WTC11 (cell line): ENCODE measurements at regions not wholly inside any gene's neighbourhood (a gene's known extent, or its start where the extent isn't known, plus 50 kb on each side); places are given as distances from the start of the nearest gene placed in this dataset.

Experiments used
- ATAC-seq: fragments of 200-7000 bp; cut with Tn5 transposase; 2 replicates; pipeline ENCODE4 v1.10.0; 2021; ENCODE audit warnings: mild to moderate bottlenecking, moderate library complexity
- CTCF ChIA-PET: fragments of 300-600 bp; sonication (Branson Sonifier 250); formaldehyde crosslinking; loops from one replicate; lab custom pipeline; 2021; ENCODE audit warnings: antibody characterized with exemption; lab: Charles Lee
- POLR2A ChIA-PET: fragments of 350-600 bp; sonication (Branson Sonifier 250); formaldehyde crosslinking; loops from one replicate; lab custom pipeline; 2021; ENCODE audit warnings: antibody characterized with exemption; lab: Charles Lee
- DNase-seq: peaks from one replicate; pipeline ENCODE4 v3.0.0; 2021; ENCODE audit warnings: low spot score
- H3K27ac Mint-ChIP-seq: 2 replicates; pipeline ENCODE4 v1.8.0; 2021; ENCODE audit warnings: mixed read lengths
- H3K27me3 Mint-ChIP-seq: 2 replicates; pipeline ENCODE4 v1.8.0; 2021; ENCODE audit warnings: low read depth, mild to moderate bottlenecking, moderate library complexity, mixed read lengths
- H3K36me3 Mint-ChIP-seq: 2 replicates; pipeline ENCODE4 v1.8.0; 2021; ENCODE audit warnings: mixed read lengths
- H3K4me1 Mint-ChIP-seq: 2 replicates; pipeline ENCODE4 v1.8.0; 2022; ENCODE audit warnings: mixed read lengths
- H3K4me3 Mint-ChIP-seq: 2 replicates; pipeline ENCODE4 v1.8.0; 2021; ENCODE audit warnings: mild to moderate bottlenecking, moderate library complexity, mixed read lengths
- H3K9me3 Mint-ChIP-seq: 2 replicates; pipeline ENCODE4 v1.8.0; 2021; ENCODE audit warnings: mixed read lengths
- CBFB ChIP-seq: sonication (generic); formaldehyde crosslinking; IDR thresholded peaks from 2 replicates; pipeline ENCODE4 v1.8.1; 2022; ENCODE audit warnings: mild to moderate bottlenecking, low read depth, missing genetic modification reagents
- CREB1 ChIP-seq: sonication (generic); formaldehyde crosslinking; IDR thresholded peaks from 2 replicates; pipeline ENCODE4 v1.8.0; 2023; ENCODE audit warnings: mild to moderate bottlenecking, missing genetic modification reagents
- CREM ChIP-seq: sonication (generic); formaldehyde crosslinking; IDR thresholded peaks from 2 replicates; pipeline ENCODE4 v1.8.1; 2022; ENCODE audit warnings: mild to moderate bottlenecking, missing genetic modification reagents, moderate library complexity
- ETV6 ChIP-seq: sonication (generic); formaldehyde crosslinking; IDR thresholded peaks from 2 replicates; pipeline ENCODE4 v1.8.1; 2022; ENCODE audit warnings: mild to moderate bottlenecking, missing genetic modification reagents
- FOXK1 ChIP-seq: sonication (generic); formaldehyde crosslinking; IDR thresholded peaks from 2 replicates; pipeline ENCODE4 v1.8.0; 2022; ENCODE audit warnings: mild to moderate bottlenecking, moderate library complexity, missing genetic modification reagents
- NFATC4 ChIP-seq: fragments of 250-450 bp; sonication (Bioruptor Pico); IDR thresholded peaks from 2 replicates; pipeline ENCODE4 v1.9.0; 2021; ENCODE audit warnings: mild to moderate bottlenecking
- NR1H2 ChIP-seq: sonication (generic); formaldehyde crosslinking; IDR thresholded peaks from 2 replicates; pipeline ENCODE4 v1.9.0; 2021; ENCODE audit warnings: mild to moderate bottlenecking, moderate library complexity, missing genetic modification reagents
- NR2C2 ChIP-seq: sonication (generic); formaldehyde crosslinking; IDR thresholded peaks from 2 replicates; pipeline ENCODE4 v1.8.0; 2022; ENCODE audit warnings: mild to moderate bottlenecking, missing genetic modification reagents
- RELA ChIP-seq: sonication (generic); formaldehyde crosslinking; IDR thresholded peaks from 2 replicates; pipeline ENCODE4 v1.8.1; 2022; ENCODE audit warnings: missing genetic modification reagents, mild to moderate bottlenecking, borderline replicate concordance
- SMAD3 ChIP-seq: sonication (generic); formaldehyde crosslinking; IDR thresholded peaks from 2 replicates; pipeline ENCODE4 v1.8.0; 2022; ENCODE audit warnings: missing genetic modification reagents, mild to moderate bottlenecking, borderline replicate concordance
- TEAD1 ChIP-seq: sonication (generic); formaldehyde crosslinking; IDR thresholded peaks from 2 replicates; pipeline ENCODE4 v1.8.0; 2022; ENCODE audit warnings: mild to moderate bottlenecking, missing genetic modification reagents
- TP53 ChIP-seq: sonication (generic); formaldehyde crosslinking; IDR thresholded peaks from 2 replicates; pipeline ENCODE4 v1.8.1; 2023; ENCODE audit warnings: mild to moderate bottlenecking, missing genetic modification reagents
- ZBTB21 ChIP-seq: sonication (generic); formaldehyde crosslinking; IDR thresholded peaks from 2 replicates; pipeline ENCODE4 v1.8.1; 2023; ENCODE audit warnings: mild to moderate bottlenecking, missing genetic modification reagents, borderline replicate concordance
- ZNF396 ChIP-seq: fragments of 250-450 bp; sonication (Bioruptor Pico); IDR thresholded peaks from 2 replicates; pipeline ENCODE4 v1.8.0; 2021; ENCODE audit warnings: mild to moderate bottlenecking, moderate library complexity, borderline replicate concordance
- TF ChIP-seq, protein P1 (sequence below): fragments of 250-450 bp; sonication (Bioruptor Pico); IDR thresholded peaks from 2 replicates; pipeline ENCODE4 v1.9.0; 2021; ENCODE audit warnings: moderate library complexity, mild to moderate bottlenecking, inconsistent platforms, borderline replicate concordance
- TF ChIP-seq, protein P2 (sequence below): sonication (generic); formaldehyde crosslinking; conservative IDR thresholded peaks from 2 replicates; pipeline ENCODE4 v1.8.1; 2022; ENCODE audit warnings: mild to moderate bottlenecking, missing genetic modification reagents
- TF ChIP-seq, protein P3 (sequence below): sonication (generic); formaldehyde crosslinking; IDR thresholded peaks from 2 replicates; pipeline ENCODE4 v1.8.1; 2022; ENCODE audit warnings: low read depth, missing genetic modification reagents, borderline replicate concordance
- TF ChIP-seq, protein P4 (sequence below): sonication (generic); formaldehyde crosslinking; IDR thresholded peaks from 2 replicates; pipeline ENCODE4 v1.8.0; 2023; ENCODE audit warnings: mild to moderate bottlenecking, missing genetic modification reagents
- TF ChIP-seq, protein P5 (sequence below): sonication (generic); formaldehyde crosslinking; IDR thresholded peaks from 2 replicates; pipeline ENCODE4 v1.8.1; 2023; ENCODE audit warnings: mild to moderate bottlenecking, missing genetic modification reagents, moderate library complexity
- TF ChIP-seq, protein P6 (sequence below): sonication (generic); formaldehyde crosslinking; IDR thresholded peaks from 2 replicates; pipeline ENCODE4 v1.8.0; 2022; ENCODE audit warnings: mild to moderate bottlenecking, missing genetic modification reagents
- TF ChIP-seq, protein P7 (sequence below): sonication (generic); formaldehyde crosslinking; IDR thresholded peaks from 2 replicates; pipeline ENCODE4 v1.8.1; 2023; ENCODE audit warnings: mild to moderate bottlenecking, missing genetic modification reagents, borderline replicate concordance

DNA sequence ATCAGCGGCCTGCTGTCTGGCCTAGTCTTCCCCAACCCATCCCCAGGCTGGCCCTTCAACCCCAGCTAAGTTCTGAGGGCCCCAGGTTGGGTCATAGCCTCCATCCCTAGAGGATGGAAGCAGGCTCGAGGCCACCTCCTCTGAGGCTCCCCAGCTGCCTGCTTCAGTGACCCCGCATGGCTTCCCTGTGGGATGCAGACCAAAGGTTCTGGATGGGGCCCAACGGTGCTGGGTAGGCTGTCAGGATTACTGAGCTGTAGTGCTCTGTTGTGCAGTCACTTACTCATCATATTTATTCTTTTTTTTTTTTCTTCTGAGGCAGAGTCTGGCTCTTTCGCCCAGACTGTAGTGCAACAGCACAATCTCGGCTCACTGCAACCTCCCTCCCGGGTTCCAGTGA, 92.0 kb downstream of the IRF2BPL start:
- Mint-ChIP-seq H3K4me3 (no peak overlapping the region), H3K9me3 (no peaks in the 10 kb centered on the region), H3K27me3 (no peaks in the 10 kb centered on the region), H3K4me1 (peaks cover 58% of the 10 kb centered on the region), H3K27ac (no peak overlapping the region), H3K36me3 (no peaks in the 10 kb centered on the region)
- ChIA-PET POLR2A (interaction anchor here (0.9 to 1.7 kb wide), 2 partner anchors 11 to 21 kb away, joined by 5 to 6 read pairs; no protein-coding TSS in a partner anchor), CTCF (interaction anchor here (0.8 to 2.7 kb wide), 5 partner anchors 12 to 89 kb away, joined by 4 to 27 read pairs (median 8); no protein-coding TSS in a partner anchor)
- TF ChIP-seq CBFB (CRISPR knock-in tag) (no peak), NR2C2 (CRISPR knock-in tag) (no peak), NR1H2 (CRISPR knock-in tag) (no peak), ZBTB21 (CRISPR knock-in tag) (no peak), RELA (CRISPR knock-in tag) (no peak), SMAD3 (CRISPR knock-in tag) (no peak), ETV6 (CRISPR knock-in tag) (no peak), TP53 (CRISPR knock-in tag) (no peak)
- TF ChIP-seq, protein P1, sequence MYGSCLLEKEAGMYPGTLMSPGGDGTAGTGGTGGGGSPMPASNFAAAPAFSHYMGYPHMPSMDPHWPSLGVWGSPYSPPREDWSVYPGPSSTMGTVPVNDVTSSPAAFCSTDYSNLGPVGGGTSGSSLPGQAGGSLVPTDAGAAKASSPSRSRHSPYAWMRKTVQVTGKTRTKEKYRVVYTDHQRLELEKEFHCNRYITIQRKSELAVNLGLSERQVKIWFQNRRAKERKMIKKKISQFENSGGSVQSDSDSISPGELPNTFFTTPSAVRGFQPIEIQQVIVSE (CRISPR knock-in tag), result no peak
- TF ChIP-seq, protein P2, sequence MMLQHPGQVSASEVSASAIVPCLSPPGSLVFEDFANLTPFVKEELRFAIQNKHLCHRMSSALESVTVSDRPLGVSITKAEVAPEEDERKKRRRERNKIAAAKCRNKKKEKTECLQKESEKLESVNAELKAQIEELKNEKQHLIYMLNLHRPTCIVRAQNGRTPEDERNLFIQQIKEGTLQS (CRISPR knock-in tag), result no peak
- TF ChIP-seq, protein P3, sequence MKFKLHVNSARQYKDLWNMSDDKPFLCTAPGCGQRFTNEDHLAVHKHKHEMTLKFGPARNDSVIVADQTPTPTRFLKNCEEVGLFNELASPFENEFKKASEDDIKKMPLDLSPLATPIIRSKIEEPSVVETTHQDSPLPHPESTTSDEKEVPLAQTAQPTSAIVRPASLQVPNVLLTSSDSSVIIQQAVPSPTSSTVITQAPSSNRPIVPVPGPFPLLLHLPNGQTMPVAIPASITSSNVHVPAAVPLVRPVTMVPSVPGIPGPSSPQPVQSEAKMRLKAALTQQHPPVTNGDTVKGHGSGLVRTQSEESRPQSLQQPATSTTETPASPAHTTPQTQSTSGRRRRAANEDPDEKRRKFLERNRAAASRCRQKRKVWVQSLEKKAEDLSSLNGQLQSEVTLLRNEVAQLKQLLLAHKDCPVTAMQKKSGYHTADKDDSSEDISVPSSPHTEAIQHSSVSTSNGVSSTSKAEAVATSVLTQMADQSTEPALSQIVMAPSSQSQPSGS (CRISPR knock-in tag), result no peak
- TF ChIP-seq, protein P4, sequence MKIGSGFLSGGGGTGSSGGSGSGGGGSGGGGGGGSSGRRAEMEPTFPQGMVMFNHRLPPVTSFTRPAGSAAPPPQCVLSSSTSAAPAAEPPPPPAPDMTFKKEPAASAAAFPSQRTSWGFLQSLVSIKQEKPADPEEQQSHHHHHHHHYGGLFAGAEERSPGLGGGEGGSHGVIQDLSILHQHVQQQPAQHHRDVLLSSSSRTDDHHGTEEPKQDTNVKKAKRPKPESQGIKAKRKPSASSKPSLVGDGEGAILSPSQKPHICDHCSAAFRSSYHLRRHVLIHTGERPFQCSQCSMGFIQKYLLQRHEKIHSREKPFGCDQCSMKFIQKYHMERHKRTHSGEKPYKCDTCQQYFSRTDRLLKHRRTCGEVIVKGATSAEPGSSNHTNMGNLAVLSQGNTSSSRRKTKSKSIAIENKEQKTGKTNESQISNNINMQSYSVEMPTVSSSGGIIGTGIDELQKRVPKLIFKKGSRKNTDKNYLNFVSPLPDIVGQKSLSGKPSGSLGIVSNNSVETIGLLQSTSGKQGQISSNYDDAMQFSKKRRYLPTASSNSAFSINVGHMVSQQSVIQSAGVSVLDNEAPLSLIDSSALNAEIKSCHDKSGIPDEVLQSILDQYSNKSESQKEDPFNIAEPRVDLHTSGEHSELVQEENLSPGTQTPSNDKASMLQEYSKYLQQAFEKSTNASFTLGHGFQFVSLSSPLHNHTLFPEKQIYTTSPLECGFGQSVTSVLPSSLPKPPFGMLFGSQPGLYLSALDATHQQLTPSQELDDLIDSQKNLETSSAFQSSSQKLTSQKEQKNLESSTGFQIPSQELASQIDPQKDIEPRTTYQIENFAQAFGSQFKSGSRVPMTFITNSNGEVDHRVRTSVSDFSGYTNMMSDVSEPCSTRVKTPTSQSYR (CRISPR knock-in tag), result no peak
- no peak for DNase-seq
- ATAC-seq, result no peak

DNA sequence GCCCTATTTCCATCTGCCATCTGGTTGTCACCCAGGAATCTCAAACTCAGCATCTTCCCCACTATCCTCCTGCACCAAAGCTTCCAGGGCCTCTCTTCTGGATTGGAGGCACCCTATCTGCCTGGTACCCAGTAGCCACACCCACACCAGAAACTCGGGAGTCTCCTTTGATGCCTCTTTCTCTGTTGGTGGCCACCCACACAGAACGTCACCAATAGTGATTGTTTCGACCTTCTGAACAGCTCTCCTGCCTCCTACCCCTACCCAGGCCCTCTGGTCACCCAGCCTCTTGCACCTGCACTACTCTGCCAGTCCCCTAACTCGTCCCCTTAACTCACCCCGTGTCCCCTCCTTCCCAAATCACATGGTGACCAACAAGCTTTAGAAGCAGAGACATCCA, 95.0 kb downstream of the IRF2BPL start:
- Mint-ChIP-seq H3K36me3 (no peaks in the 10 kb centered on the region), H3K9me3 (no peaks in the 10 kb centered on the region), H3K27me3 (no peaks in the 10 kb centered on the region), H3K4me3 (no peak overlapping the region), H3K27ac (no peak overlapping the region), H3K4me1 (peaks cover 58% of the 10 kb centered on the region)
- no peak for DNase-seq
- TF ChIP-seq, protein P5, sequence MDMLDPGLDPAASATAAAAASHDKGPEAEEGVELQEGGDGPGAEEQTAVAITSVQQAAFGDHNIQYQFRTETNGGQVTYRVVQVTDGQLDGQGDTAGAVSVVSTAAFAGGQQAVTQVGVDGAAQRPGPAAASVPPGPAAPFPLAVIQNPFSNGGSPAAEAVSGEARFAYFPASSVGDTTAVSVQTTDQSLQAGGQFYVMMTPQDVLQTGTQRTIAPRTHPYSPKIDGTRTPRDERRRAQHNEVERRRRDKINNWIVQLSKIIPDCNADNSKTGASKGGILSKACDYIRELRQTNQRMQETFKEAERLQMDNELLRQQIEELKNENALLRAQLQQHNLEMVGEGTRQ (CRISPR knock-in tag), result no peak
- TF ChIP-seq CREB1 (no peak), NR1H2 (CRISPR knock-in tag) (no peak), NR2C2 (CRISPR knock-in tag) (no peak), FOXK1 (CRISPR knock-in tag) (no peak), NFATC4 (CRISPR knock-in tag) (no peak), CREM (no peak), ZBTB21 (CRISPR knock-in tag) (no peak), ZNF396 (CRISPR knock-in tag) (no peak), TEAD1 (no peak)
- TF ChIP-seq, protein P1 (CRISPR knock-in tag), result no peak
- TF ChIP-seq, protein P6, sequence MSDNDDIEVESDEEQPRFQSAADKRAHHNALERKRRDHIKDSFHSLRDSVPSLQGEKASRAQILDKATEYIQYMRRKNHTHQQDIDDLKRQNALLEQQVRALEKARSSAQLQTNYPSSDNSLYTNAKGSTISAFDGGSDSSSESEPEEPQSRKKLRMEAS (CRISPR knock-in tag), result no peak
- TF ChIP-seq, protein P7, sequence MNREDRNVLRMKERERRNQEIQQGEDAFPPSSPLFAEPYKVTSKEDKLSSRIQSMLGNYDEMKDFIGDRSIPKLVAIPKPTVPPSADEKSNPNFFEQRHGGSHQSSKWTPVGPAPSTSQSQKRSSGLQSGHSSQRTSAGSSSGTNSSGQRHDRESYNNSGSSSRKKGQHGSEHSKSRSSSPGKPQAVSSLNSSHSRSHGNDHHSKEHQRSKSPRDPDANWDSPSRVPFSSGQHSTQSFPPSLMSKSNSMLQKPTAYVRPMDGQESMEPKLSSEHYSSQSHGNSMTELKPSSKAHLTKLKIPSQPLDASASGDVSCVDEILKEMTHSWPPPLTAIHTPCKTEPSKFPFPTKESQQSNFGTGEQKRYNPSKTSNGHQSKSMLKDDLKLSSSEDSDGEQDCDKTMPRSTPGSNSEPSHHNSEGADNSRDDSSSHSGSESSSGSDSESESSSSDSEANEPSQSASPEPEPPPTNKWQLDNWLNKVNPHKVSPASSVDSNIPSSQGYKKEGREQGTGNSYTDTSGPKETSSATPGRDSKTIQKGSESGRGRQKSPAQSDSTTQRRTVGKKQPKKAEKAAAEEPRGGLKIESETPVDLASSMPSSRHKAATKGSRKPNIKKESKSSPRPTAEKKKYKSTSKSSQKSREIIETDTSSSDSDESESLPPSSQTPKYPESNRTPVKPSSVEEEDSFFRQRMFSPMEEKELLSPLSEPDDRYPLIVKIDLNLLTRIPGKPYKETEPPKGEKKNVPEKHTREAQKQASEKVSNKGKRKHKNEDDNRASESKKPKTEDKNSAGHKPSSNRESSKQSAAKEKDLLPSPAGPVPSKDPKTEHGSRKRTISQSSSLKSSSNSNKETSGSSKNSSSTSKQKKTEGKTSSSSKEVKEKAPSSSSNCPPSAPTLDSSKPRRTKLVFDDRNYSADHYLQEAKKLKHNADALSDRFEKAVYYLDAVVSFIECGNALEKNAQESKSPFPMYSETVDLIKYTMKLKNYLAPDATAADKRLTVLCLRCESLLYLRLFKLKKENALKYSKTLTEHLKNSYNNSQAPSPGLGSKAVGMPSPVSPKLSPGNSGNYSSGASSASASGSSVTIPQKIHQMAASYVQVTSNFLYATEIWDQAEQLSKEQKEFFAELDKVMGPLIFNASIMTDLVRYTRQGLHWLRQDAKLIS, result no peak
- TF ChIP-seq, protein P2 (CRISPR knock-in tag), result no peak
- ChIA-PET POLR2A (interaction anchor here (0.7 kb wide), 1 partner anchor 18 kb away, joined by 3 read pairs; no protein-coding TSS in a partner anchor), CTCF (interaction anchor here (1.2 to 1.6 kb wide), 2 partner anchors 15 to 20 kb away, joined by 3 to 4 read pairs; no protein-coding TSS in a partner anchor)
- ATAC-seq, result no peak
